Fibroblast of lung (primary cell): ENCODE measurements at regions not wholly inside any gene's neighbourhood (a gene's known extent, or its start where the extent isn't known, plus 50 kb on each side); places are given as distances from the start of the nearest gene placed in this dataset.

ENCODE experiments used
- CTCF ChIP-seq, 2 donors: IDR thresholded peaks in 1 of 2; conservative IDR thresholded peaks in 1 of 2; 1 replicate in 1 of 2; 2 replicates in 1 of 2; pipeline ENCODE4 v1.5.1; 2011 to 2012; ENCODE audit warnings: low read length in 2 of 2, control low read depth in 1 of 2, inconsistent platforms in 1 of 2, low read depth in 1 of 2, mild to moderate bottlenecking in 1 of 2
- EZH2 ChIP-seq: IDR thresholded peaks from 2 replicates; pipeline ENCODE4 v1.5.1; 2012; ENCODE audit warnings: low read length, control low read depth, mild to moderate bottlenecking; ENCODE audit errors: missing control alignments

DNA sequence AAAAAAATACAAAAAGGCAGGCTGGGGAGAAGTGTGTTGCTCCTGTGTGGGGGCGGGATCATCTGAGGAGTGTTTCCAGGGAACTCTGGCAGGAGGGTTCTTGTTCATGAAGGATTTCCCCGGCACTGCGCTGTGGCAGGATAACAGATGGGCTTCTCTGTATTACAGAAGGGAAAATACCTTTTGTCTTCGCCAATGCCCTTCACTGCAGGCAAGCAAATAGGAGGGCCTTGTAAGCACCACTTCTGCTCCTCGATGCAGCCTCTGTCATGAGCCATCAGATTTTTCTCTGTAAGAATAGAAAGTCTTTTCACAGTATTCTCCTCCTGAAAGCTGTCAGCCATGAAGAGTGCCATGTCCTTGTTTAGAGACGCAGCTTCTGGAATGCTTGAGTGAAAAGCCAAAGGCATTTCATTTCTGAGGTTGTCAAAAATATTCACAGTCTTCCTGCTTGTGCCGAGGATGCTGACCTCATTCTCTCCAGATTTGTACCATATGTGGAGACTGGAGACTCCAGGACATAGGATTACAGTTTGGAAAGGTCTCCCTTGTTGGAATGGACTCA lies 294.0 kb downstream of the YTHDC2 start:
- no peak for TF ChIP-seq CTCF (conservative IDR thresholded peaks at IDR 0.05 in 1 of 2, IDR thresholded peaks at IDR 0.05 in 1 of 2; ENCODE audit: low read depth in 1 of 2, low read length in 2 of 2)
- TF ChIP-seq EZH2 = no peak
